Mesenchymal stem cell (in vitro differentiated cells and primary cell): ENCODE measurements at regions not wholly inside any gene's neighbourhood (a gene's known extent, or its start where the extent isn't known, plus 50 kb on each side); places are given as distances from the start of the nearest gene placed in this dataset.

Source experiments
- DNase-seq: peaks from one replicate; pipeline ENCODE4 v3.0.0-alpha.2; 2013
- H2AFZ ChIP-seq: one replicate; pipeline ENCODE4 v1.6.1; 2013; ENCODE audit warnings: low read depth, mild to moderate bottlenecking, control low read depth, inconsistent platforms, low read length, moderate library complexity
- H2AK5ac ChIP-seq: 2 replicates; pipeline ENCODE4 v1.6.1; 2013; ENCODE audit warnings: low read length, moderate library complexity, mild to moderate bottlenecking, inconsistent platforms; ENCODE audit not compliant: severe bottlenecking
- H2BK120ac ChIP-seq: one replicate; pipeline ENCODE4 v1.6.1; 2013; ENCODE audit warnings: low read depth, mild to moderate bottlenecking, inconsistent platforms, low read length, moderate library complexity
- H2BK12ac ChIP-seq, 2 experiments: one replicate each; pipeline ENCODE4 v1.6.1; 2013; ENCODE audit warnings: inconsistent platforms in 2 of 2, low read length in 2 of 2, mild to moderate bottlenecking in 2 of 2, moderate library complexity in 2 of 2, control low read depth in 1 of 2
- H2BK15ac ChIP-seq: one replicate; pipeline ENCODE4 v1.6.1; 2013; ENCODE audit warnings: mild to moderate bottlenecking, low read depth, inconsistent platforms; ENCODE audit not compliant: poor library complexity, severe bottlenecking
- H2BK5ac ChIP-seq: 2 replicates; pipeline ENCODE4 v1.6.1; 2013; ENCODE audit warnings: low read depth, mild to moderate bottlenecking, low read length, control low read depth, inconsistent platforms; ENCODE audit not compliant: poor library complexity, severe bottlenecking
- H3K14ac ChIP-seq, 2 experiments: one replicate each; pipeline ENCODE4 v1.6.1; 2013; ENCODE audit warnings: inconsistent platforms in 2 of 2, low read length in 2 of 2, control low read depth in 1 of 2, mild to moderate bottlenecking in 1 of 2, moderate library complexity in 1 of 2
- H3K18ac ChIP-seq, 2 experiments: one replicate each; pipeline ENCODE4 v1.6.1; 2013; ENCODE audit warnings: inconsistent platforms in 2 of 2, low read length in 2 of 2, control low read depth in 1 of 2, low read depth in 1 of 2, mild to moderate bottlenecking in 1 of 2
- H3K23ac ChIP-seq, 2 experiments: one replicate each; pipeline ENCODE4 v1.6.1; 2013; ENCODE audit warnings: inconsistent platforms in 2 of 2, low read length in 2 of 2, mild to moderate bottlenecking in 2 of 2, moderate library complexity in 2 of 2, control low read depth in 1 of 2
- H3K27ac ChIP-seq: 2 replicates; pipeline ENCODE4 v1.5.1; 2013; ENCODE audit warnings: mild to moderate bottlenecking, moderate library complexity, low read length, control low read depth, inconsistent platforms; ENCODE audit not compliant: poor library complexity, severe bottlenecking
- H3K27me3 ChIP-seq, 2 experiments: 2 replicates each; pipeline versions ENCODE4 v1.6.1 to v1.7.0; 2013; ENCODE audit warnings: low read length in 2 of 2, mild to moderate bottlenecking in 2 of 2, moderate library complexity in 2 of 2, control low read depth in 1 of 2, inconsistent platforms in 1 of 2; ENCODE audit not compliant: control insufficient read depth in 1 of 2, insufficient read depth in 1 of 2
- H3K36me3 ChIP-seq, 2 experiments: 2 replicates each; pipeline versions ENCODE4 v1.6.1 to v1.7.0; 2013; ENCODE audit warnings: low read length in 2 of 2, control low read depth in 1 of 2, inconsistent platforms in 1 of 2, low read depth in 1 of 2, mild to moderate bottlenecking in 1 of 2; ENCODE audit not compliant: insufficient read depth in 2 of 2, control insufficient read depth in 1 of 2
- H3K4ac ChIP-seq, 2 experiments: one replicate each; pipeline ENCODE4 v1.6.1; 2013; ENCODE audit warnings: inconsistent platforms in 2 of 2, low read length in 2 of 2, mild to moderate bottlenecking in 2 of 2, moderate library complexity in 2 of 2, control low read depth in 1 of 2, low read depth in 1 of 2
- H3K4me1 ChIP-seq: 2 replicates; pipeline ENCODE4 v1.6.1; 2013; ENCODE audit warnings: low read depth, low read length, control low read depth; ENCODE audit not compliant: control insufficient read depth, insufficient read depth
- H3K4me2 ChIP-seq: 2 replicates; pipeline ENCODE4 v1.6.1; 2013; ENCODE audit warnings: low read length, mild to moderate bottlenecking, inconsistent platforms; ENCODE audit not compliant: poor library complexity, severe bottlenecking
- H3K4me3 ChIP-seq, 2 experiments: 2 replicates each; pipeline versions ENCODE4 v1.5.1 to v1.7.0; 2013; ENCODE audit warnings: low read length in 2 of 2, mild to moderate bottlenecking in 2 of 2, control low read depth in 1 of 2, low read depth in 1 of 2; ENCODE audit not compliant: insufficient read depth in 1 of 2
- H3K79me1 ChIP-seq: replicated peaks from 2 replicates; pipeline ENCODE4 v1.6.1; 2013; ENCODE audit warnings: mild to moderate bottlenecking, control low read depth, low read length, inconsistent platforms; ENCODE audit not compliant: poor library complexity, severe bottlenecking
- H3K9ac ChIP-seq: 2 replicates; pipeline ENCODE4 v1.7.0; 2013; ENCODE audit warnings: mild to moderate bottlenecking, low read length, moderate library complexity
- H3K9me3 ChIP-seq: 2 replicates; pipeline ENCODE4 v1.7.0; 2013; ENCODE audit warnings: mild to moderate bottlenecking, low read length; ENCODE audit not compliant: control insufficient read depth
- H4K8ac ChIP-seq: one replicate; pipeline ENCODE4 v1.6.1; 2013; ENCODE audit warnings: inconsistent platforms, mild to moderate bottlenecking, low read length, moderate library complexity
- H4K91ac ChIP-seq: one replicate; pipeline ENCODE4 v1.6.1; 2013; ENCODE audit warnings: mild to moderate bottlenecking, low read length, inconsistent platforms
- WGBS: methylation state at CpG from one replicate; pipeline ENCODE4 v1.1.7; 2013; ENCODE audit warnings: mixed read lengths; 5-methylcytosine and 5-hydroxymethylcytosine counted together

GRCh38 chr11:119523539-119524157 lies 100.7 kb upstream of the THY1 start:
- H3K4ac ChIP-seq: no peak overlapping the region
- DNase-seq: no peak
- no peak overlapping the region for H2AK5ac ChIP-seq
- H4K91ac ChIP-seq: no peak overlapping the region
- no peak overlapping the region for H3K23ac ChIP-seq
- H3K4me1 ChIP-seq: no peaks in the 10 kb centered on the region
- H3K27me3 ChIP-seq: peaks cover 20 to 77% of the 10 kb centered on the region in 2 experiments
- H4K8ac ChIP-seq: no peak overlapping the region
- no peak overlapping the region for H3K4me3 ChIP-seq
- H2BK5ac ChIP-seq: no peak overlapping the region
- H2BK15ac ChIP-seq: no peak overlapping the region
- H3K36me3 ChIP-seq: no peaks in the 10 kb centered on the region
- no peak overlapping the region for H3K9ac ChIP-seq
- WGBS: 92% methylated on average over 7 of the region's 12 CpGs
- no peak overlapping the region for H3K27ac ChIP-seq
- H2BK12ac ChIP-seq: no peak overlapping the region
- no peak overlapping the region for H2BK120ac ChIP-seq
- no peak overlapping the region for H3K18ac ChIP-seq
- no peak overlapping the region for H2AFZ ChIP-seq
- no peaks in the 10 kb centered on the region for H3K79me1 ChIP-seq
- H3K4me2 ChIP-seq: no peak overlapping the region
- H3K14ac ChIP-seq: peak overlapping the region in 1 of 2 experiments; percentile 39
- no peaks in the 10 kb centered on the region for H3K9me3 ChIP-seq

- Histone ChIP-seq H2BK15ac (no peak overlapping the region), H3K27ac (no peak overlapping the region), H3K36me3 (no peaks in the 10 kb centered on the region), H2BK5ac (no peak overlapping the region), H3K4me1 (no peaks in the 10 kb centered on the region), H3K9ac (no peak overlapping the region), H3K4ac (no peak overlapping the region), H2AK5ac (no peak overlapping the region), H2AFZ (no peak overlapping the region), H3K79me1 (no peaks in the 10 kb centered on the region), H3K14ac (no peak overlapping the region), H3K18ac (no peak overlapping the region), H4K8ac (no peak overlapping the region), H3K9me3 (no peaks in the 10 kb centered on the region), H4K91ac (no peak overlapping the region), H3K23ac (no peak overlapping the region), H3K27me3 (peaks cover 15 to 79% of the 10 kb centered on the region in 2 experiments), H2BK12ac (no peak overlapping the region), H3K4me3 (no peak overlapping the region), H2BK120ac (no peak overlapping the region), H3K4me2 (no peak overlapping the region)
- 94% methylated on average over 3 of the region's 4 CpGs for WGBS
- no peak for DNase-seq
Observed at GRCh38 chr11:119522609-119523008, 99.6 kb upstream of the THY1 start.

GRCh38 chr11:119521551-119521950 lies 98.6 kb upstream of the THY1 start:
- Histone ChIP-seq H4K91ac (no peak overlapping the region), H3K14ac (no peak overlapping the region), H2BK12ac (no peak overlapping the region), H3K27ac (no peak overlapping the region), H3K79me1 (no peaks in the 10 kb centered on the region), H3K4me1 (no peaks in the 10 kb centered on the region), H3K9ac (no peak overlapping the region), H3K4me2 (no peak overlapping the region), H3K4me3 (no peak overlapping the region), H2AFZ (no peak overlapping the region), H2BK15ac (no peak overlapping the region), H3K36me3 (no peaks in the 10 kb centered on the region), H4K8ac (no peak overlapping the region), H2BK5ac (no peak overlapping the region), H3K27me3 (peaks cover 20 to 85% of the 10 kb centered on the region in 2 experiments), H3K18ac (no peak overlapping the region), H3K23ac (no peak overlapping the region), H3K4ac (no peak overlapping the region), H2BK120ac (no peak overlapping the region), H2AK5ac (no peak overlapping the region), H3K9me3 (no peaks in the 10 kb centered on the region)
- no peak for DNase-seq
- WGBS: 85% methylated on average over 11 of the region's 11 CpGs

- no peak overlapping the region for H2BK120ac ChIP-seq
- H3K18ac ChIP-seq: no peak overlapping the region
- H3K36me3 ChIP-seq: no peaks in the 10 kb centered on the region
- no peak overlapping the region for H4K91ac ChIP-seq
- no peaks in the 10 kb centered on the region for H3K79me1 ChIP-seq
- no peak overlapping the region for H3K4me2 ChIP-seq
- no peak overlapping the region for H2BK5ac ChIP-seq
- H3K23ac ChIP-seq: no peak overlapping the region
- DNase-seq: no peak
- H2BK12ac ChIP-seq: no peak overlapping the region
- H2AK5ac ChIP-seq: no peak overlapping the region
- H2BK15ac ChIP-seq: no peak overlapping the region
- no peak overlapping the region for H3K4ac ChIP-seq
- no peaks in the 10 kb centered on the region for H3K9me3 ChIP-seq
- H3K4me1 ChIP-seq: no peaks in the 10 kb centered on the region
- H3K14ac ChIP-seq: no peak overlapping the region
- no peak overlapping the region for H3K4me3 ChIP-seq
- no peak overlapping the region for H3K27ac ChIP-seq
- H4K8ac ChIP-seq: no peak overlapping the region
- peaks cover 26 to 88% of the 10 kb centered on the region in 2 experiments for H3K27me3 ChIP-seq
- no peak overlapping the region for H2AFZ ChIP-seq
- H3K9ac ChIP-seq: no peak overlapping the region
- WGBS: 83% methylated on average over 9 of the region's 9 CpGs
Observed at GRCh38 chr11:119520966-119521365, 98.0 kb upstream of the THY1 start.
